KMS-11 (cell line): ENCODE measurements at regions not wholly inside any gene's neighbourhood (a gene's known extent, or its start where the extent isn't known, plus 50 kb on each side); places are given as distances from the start of the nearest gene placed in this dataset.
A peak's percentile ranks its signal among the peaks of the same experiment; 100 is the strongest.

Experiments
- H2AFZ ChIP-seq: fragments of 200-600 bp; sonication (generic); 2 replicates; pipeline ENCODE4 v1.6.1; 2016; ENCODE audit warnings: antibody characterized with exemption, mixed run types, low read depth
- H3K27ac ChIP-seq: fragments of 200-600 bp; sonication (generic); 2 replicates; pipeline ENCODE4 v1.6.1; 2016; ENCODE audit warnings: mild to moderate bottlenecking, mixed run types
- H3K27me3 ChIP-seq: fragments of 200-600 bp; sonication (generic); 2 replicates; pipeline ENCODE4 v1.6.1; 2017; ENCODE audit warnings: mild to moderate bottlenecking, low read depth, mixed run types, moderate library complexity; ENCODE audit not compliant: insufficient read depth
- H3K36me3 ChIP-seq: fragments of 200-600 bp; sonication (generic); 2 replicates; pipeline ENCODE4 v1.6.1; 2017; ENCODE audit warnings: mild to moderate bottlenecking, mixed run types; ENCODE audit not compliant: insufficient read depth
- H3K4me1 ChIP-seq: fragments of 200-600 bp; sonication (generic); 2 replicates; pipeline ENCODE4 v1.6.1; 2016; ENCODE audit warnings: mild to moderate bottlenecking, low read depth, mixed run types; ENCODE audit not compliant: poor library complexity, severe bottlenecking
- H3K4me2 ChIP-seq: fragments of 200-600 bp; sonication (generic); 2 replicates; pipeline ENCODE4 v1.7.0; 2016; ENCODE audit warnings: mild to moderate bottlenecking, mixed run types
- H3K4me3 ChIP-seq: fragments of 200-600 bp; sonication (generic); IDR thresholded peaks from 2 replicates; pipeline ENCODE4 v1.6.1; 2017; ENCODE audit warnings: low read depth, low read length, mixed read lengths; ENCODE audit not compliant: insufficient read depth
- H3K79me2 ChIP-seq: fragments of 200-600 bp; sonication (generic); 2 replicates; pipeline ENCODE4 v1.6.1; 2016; ENCODE audit warnings: low read depth, mixed run types; ENCODE audit not compliant: insufficient read depth
- H3K9ac ChIP-seq: fragments of 200-600 bp; sonication (generic); 2 replicates; pipeline ENCODE4 v1.6.1; 2016; ENCODE audit warnings: mild to moderate bottlenecking, mixed run types
- H4K20me1 ChIP-seq: fragments of 200-600 bp; sonication (generic); 2 replicates; pipeline ENCODE4 v1.6.1; 2016; ENCODE audit warnings: mild to moderate bottlenecking, mixed run types; ENCODE audit not compliant: insufficient read depth
- CTCF ChIP-seq: fragments of 200-600 bp; sonication (generic); conservative IDR thresholded peaks from 2 replicates; pipeline ENCODE4 v1.6.1; 2017; ENCODE audit warnings: low read depth, mild to moderate bottlenecking, antibody characterized with exemption, low read length, moderate library complexity, mixed read lengths

GRCh38 chr3:107062787-107063186 lies 314.5 kb upstream of the CCDC54 start:
- no peak for TF ChIP-seq CTCF
- no peaks in the 10 kb centered on the region for H4K20me1 ChIP-seq
- no peak overlapping the region for H3K27ac ChIP-seq
- no peaks in the 10 kb centered on the region for H3K27me3 ChIP-seq
- no peak overlapping the region for H3K4me3 ChIP-seq
- no peaks in the 10 kb centered on the region for H3K79me2 ChIP-seq
- no peak overlapping the region for H3K4me2 ChIP-seq
- H2AFZ ChIP-seq = no peak overlapping the region
- no peaks in the 10 kb centered on the region for H3K4me1 ChIP-seq
- H3K9ac ChIP-seq = no peak overlapping the region
- H3K36me3 ChIP-seq = no peaks in the 10 kb centered on the region

DNA sequence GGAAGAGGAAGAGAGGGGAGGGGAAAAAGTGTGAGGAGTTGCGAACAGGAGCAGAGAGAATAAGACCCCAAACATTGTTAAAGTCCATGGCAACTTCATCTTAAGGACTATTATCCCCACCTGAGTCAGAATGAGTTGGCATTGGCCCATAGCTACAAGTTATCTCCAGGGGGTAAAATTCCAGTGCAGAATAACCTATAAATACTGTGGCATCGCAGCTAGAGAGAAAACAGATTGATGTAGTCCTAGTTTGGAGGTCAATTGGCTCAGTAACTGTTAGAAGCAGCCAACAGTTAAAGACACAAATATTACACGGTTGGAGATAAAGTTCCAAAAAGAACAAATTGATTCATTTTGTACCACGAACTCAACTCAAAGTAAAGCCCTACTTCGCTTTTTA lies 313.9 kb upstream of the CCDC54 start:
- H3K4me2 ChIP-seq = no peak overlapping the region
- no peaks in the 10 kb centered on the region for H3K79me2 ChIP-seq
- no peaks in the 10 kb centered on the region for H3K4me1 ChIP-seq
- H3K27ac ChIP-seq = no peak overlapping the region
- no peak overlapping the region for H3K9ac ChIP-seq
- H4K20me1 ChIP-seq = no peaks in the 10 kb centered on the region
- no peak overlapping the region for H3K4me3 ChIP-seq
- no peak for TF ChIP-seq CTCF
- no peak overlapping the region for H2AFZ ChIP-seq
- H3K27me3 ChIP-seq = no peaks in the 10 kb centered on the region
- H3K36me3 ChIP-seq = no peaks in the 10 kb centered on the region

GRCh38 chr3:107064405-107065060 lies 312.7 kb upstream of the CCDC54 start:
- H3K9ac ChIP-seq = no peak overlapping the region
- H3K27ac ChIP-seq = no peak overlapping the region
- TF ChIP-seq CTCF = peak; percentile 80
- H3K36me3 ChIP-seq = no peaks in the 10 kb centered on the region
- H3K4me1 ChIP-seq = no peaks in the 10 kb centered on the region
- H4K20me1 ChIP-seq = no peaks in the 10 kb centered on the region
- no peaks in the 10 kb centered on the region for H3K79me2 ChIP-seq
- H3K4me3 ChIP-seq = no peak overlapping the region
- no peak overlapping the region for H3K4me2 ChIP-seq
- no peak overlapping the region for H2AFZ ChIP-seq
- H3K27me3 ChIP-seq = no peaks in the 10 kb centered on the region

DNA sequence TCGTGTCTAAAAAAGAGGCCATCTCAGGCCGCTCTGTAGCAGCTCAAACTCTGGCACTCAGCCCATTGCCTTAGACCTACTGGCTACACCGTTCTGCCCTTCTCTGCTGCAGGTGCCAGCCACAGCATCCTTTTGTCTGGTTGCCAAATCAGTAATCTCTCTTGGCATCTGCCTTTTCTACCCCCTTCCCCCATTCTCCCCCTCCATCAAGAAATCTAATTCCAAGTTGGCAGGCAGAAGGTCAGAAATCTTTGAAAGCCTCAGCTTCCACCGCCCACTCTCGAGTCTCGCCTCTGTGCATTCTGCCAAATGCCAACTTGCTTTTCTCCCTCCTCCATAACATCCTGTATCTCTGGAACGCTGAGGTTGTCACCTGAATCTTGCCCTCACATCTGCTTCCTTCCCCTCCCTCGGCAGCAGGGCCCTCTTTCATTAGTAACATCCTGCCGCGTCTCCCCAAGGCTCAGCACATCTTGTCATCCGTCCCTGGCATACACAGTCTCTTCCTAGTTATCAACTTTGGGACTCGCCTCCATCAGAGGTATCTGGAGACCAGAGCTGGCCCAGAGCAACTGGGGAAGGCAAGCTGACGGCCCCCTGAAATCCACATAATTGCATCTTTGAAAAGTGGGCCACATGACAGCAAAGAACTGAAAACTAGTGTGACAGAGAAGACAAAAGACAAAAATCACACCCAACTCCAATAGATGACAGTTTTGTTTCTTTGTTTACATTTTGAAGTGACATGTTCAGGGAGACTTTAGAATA lies 312.0 kb upstream of the CCDC54 start:
- no peaks in the 10 kb centered on the region for H3K36me3 ChIP-seq
- no peaks in the 10 kb centered on the region for H4K20me1 ChIP-seq
- no peak overlapping the region for H3K27ac ChIP-seq
- H3K4me2 ChIP-seq = no peak overlapping the region
- no peak overlapping the region for H3K9ac ChIP-seq
- no peaks in the 10 kb centered on the region for H3K79me2 ChIP-seq
- no peaks in the 10 kb centered on the region for H3K27me3 ChIP-seq
- H2AFZ ChIP-seq = no peak overlapping the region
- H3K4me3 ChIP-seq = no peak overlapping the region
- TF ChIP-seq CTCF = no peak
- no peaks in the 10 kb centered on the region for H3K4me1 ChIP-seq
